HepG2 (cell line): ENCODE measurements at regions not wholly inside any gene's neighbourhood (a gene's known extent, or its start where the extent isn't known, plus 50 kb on each side); places are given as distances from the start of the nearest gene placed in this dataset.

Experiments
- CREB1 ChIP-seq, 2 experiments: fragments of 450-650 bp in 1 of 2; IDR thresholded peaks; 2 replicates each; pipeline ENCODE4 v1.6.1; 2016 to 2017; ENCODE audit warnings: control low read depth in 1 of 2, mild to moderate bottlenecking in 1 of 2, missing compliant biosample characterization in 1 of 2, missing genetic modification characterization in 1 of 2
- FLYWCH1 ChIP-seq: sonication (generic); formaldehyde crosslinking; IDR thresholded peaks from 2 replicates; pipeline ENCODE4 v1.8.1; 2023; ENCODE audit warnings: mild to moderate bottlenecking, missing genetic modification reagents
- FOXA1 ChIP-seq, 2 experiments: fragments of 450-650 bp in 1 of 2; sonication (generic) in 1 of 2; formaldehyde crosslinking in 1 of 2; IDR thresholded peaks; 2 replicates each; pipeline versions ENCODE4 v1.4.0 to v1.6.1; 2016 to 2020; ENCODE audit warnings: missing genetic modification reagents in 1 of 2
- GLI4 ChIP-seq: sonication (generic); formaldehyde crosslinking; IDR thresholded peaks from 2 replicates; pipeline ENCODE4 v1.5.1; 2020; ENCODE audit warnings: missing genetic modification reagents, mild to moderate bottlenecking, moderate library complexity, borderline replicate concordance
- HOXD1 ChIP-seq: sonication (generic); formaldehyde crosslinking; IDR thresholded peaks from 2 replicates; pipeline ENCODE4 v1.5.0; 2020; ENCODE audit warnings: missing genetic modification reagents
- MYC ChIP-seq: sonication (generic); formaldehyde crosslinking; IDR thresholded peaks from 2 replicates; pipeline ENCODE4 v1.9.0; 2021; ENCODE audit warnings: missing genetic modification reagents, borderline replicate concordance
- PHF8 ChIP-seq: sonication (generic); formaldehyde crosslinking; IDR thresholded peaks from 2 replicates; pipeline ENCODE4 v1.5.0; 2020; ENCODE audit warnings: missing genetic modification reagents
- POLR2G ChIP-seq: fragments of 200-400 bp; formaldehyde crosslinking; IDR thresholded peaks from 2 replicates; pipeline ENCODE4 v1.6.1; 2018; ENCODE audit warnings: mild to moderate bottlenecking, low read depth, low read length, moderate library complexity
- RFX5 ChIP-seq: IDR thresholded peaks from 2 replicates; pipeline ENCODE4 v1.6.1; 2011; ENCODE audit warnings: low read depth, low read length, improper control_type of control experiment
- SMARCE1 ChIP-seq: fragments of 450-650 bp; IDR thresholded peaks from 2 replicates; pipeline ENCODE4 v1.6.1; 2017; ENCODE audit warnings: borderline replicate concordance
- ZNF317 ChIP-seq: sonication (generic); formaldehyde crosslinking; IDR thresholded peaks from 2 replicates; pipeline ENCODE4 v1.5.0; 2020; ENCODE audit warnings: mild to moderate bottlenecking, missing genetic modification reagents
- ZNF598 ChIP-seq: sonication (generic); formaldehyde crosslinking; IDR thresholded peaks from 2 replicates; pipeline ENCODE4 v1.5.1; 2020; ENCODE audit warnings: mild to moderate bottlenecking, missing genetic modification reagents, borderline replicate concordance
- ZNF850 ChIP-seq: sonication (generic); formaldehyde crosslinking; conservative IDR thresholded peaks from 2 replicates; pipeline ENCODE4 v1.9.0; 2021; ENCODE audit warnings: mild to moderate bottlenecking, missing genetic modification reagents
- TF ChIP-seq, protein P1 (sequence below), 2 experiments: sonication (generic) in 1 of 2; formaldehyde crosslinking in 1 of 2; IDR thresholded peaks; 2 replicates each; pipeline versions ENCODE4 v1.4.0 to v1.6.1; 2018 to 2020; ENCODE audit warnings: missing genetic modification reagents in 2 of 2, borderline replicate concordance in 1 of 2, low read depth in 1 of 2, mild to moderate bottlenecking in 1 of 2, missing biosample characterization in 1 of 2
- TF ChIP-seq, protein P2 (sequence below): IDR thresholded peaks from 2 replicates; pipeline ENCODE4 v1.6.1; 2016; ENCODE audit warnings: missing compliant biosample characterization, missing genetic modification reagents, borderline replicate concordance
- TF ChIP-seq, protein P3 (sequence below): sonication (generic); formaldehyde crosslinking; IDR thresholded peaks from 2 replicates; pipeline ENCODE4 v1.5.1; 2020; ENCODE audit warnings: mild to moderate bottlenecking, missing genetic modification reagents, borderline replicate concordance

DNA sequence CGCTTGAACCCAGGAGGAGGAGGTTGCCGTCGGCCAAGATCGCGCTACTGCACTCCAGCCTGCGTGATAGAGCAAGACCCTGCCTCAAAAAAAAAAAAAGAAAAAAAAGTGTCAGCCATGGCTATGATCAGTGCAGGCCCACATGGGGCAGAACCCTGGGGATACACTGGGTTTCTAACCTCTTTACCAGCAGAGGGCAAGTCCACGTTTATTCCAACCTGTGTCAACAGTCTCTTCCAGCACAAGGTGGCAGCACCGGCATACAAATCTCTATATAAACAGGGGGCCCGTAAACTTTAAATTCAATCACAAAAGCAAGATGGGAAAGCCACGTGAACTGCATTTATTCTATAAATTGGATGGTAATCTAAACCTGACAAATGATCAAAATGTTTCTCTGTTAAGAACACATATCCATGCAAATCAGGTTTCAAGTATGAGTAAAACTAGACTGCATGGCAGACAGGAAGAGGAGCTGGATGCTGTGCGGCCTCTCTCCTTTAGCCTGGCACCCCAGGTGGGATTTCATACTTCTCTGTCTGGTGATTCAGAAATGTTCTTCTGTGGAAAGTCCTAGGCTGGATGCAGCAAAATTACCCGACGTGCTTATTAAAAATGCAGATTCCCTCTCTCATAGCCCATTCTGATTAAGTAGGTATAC lies 60.0 kb upstream of the STEAP1B start (continued):
- TF ChIP-seq, protein P1, sequence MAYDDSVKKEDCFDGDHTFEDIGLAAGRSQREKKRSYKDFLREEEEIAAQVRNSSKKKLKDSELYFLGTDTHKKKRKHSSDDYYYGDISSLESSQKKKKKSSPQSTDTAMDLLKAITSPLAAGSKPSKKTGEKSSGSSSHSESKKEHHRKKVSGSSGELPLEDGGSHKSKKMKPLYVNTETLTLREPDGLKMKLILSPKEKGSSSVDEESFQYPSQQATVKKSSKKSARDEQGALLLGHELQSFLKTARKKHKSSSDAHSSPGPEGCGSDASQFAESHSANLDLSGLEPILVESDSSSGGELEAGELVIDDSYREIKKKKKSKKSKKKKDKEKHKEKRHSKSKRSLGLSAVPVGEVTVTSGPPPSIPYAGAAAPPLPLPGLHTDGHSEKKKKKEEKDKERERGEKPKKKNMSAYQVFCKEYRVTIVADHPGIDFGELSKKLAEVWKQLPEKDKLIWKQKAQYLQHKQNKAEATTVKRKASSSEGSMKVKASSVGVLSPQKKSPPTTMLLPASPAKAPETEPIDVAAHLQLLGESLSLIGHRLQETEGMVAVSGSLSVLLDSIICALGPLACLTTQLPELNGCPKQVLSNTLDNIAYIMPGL (CRISPR knock-in tag; IDR thresholded peaks at IDR 0.05; ENCODE audit: borderline replicate concordance in 1 of 2, low read depth in 1 of 2) = 0 out of 4 replicates have a peak, but pooled peaks of 1 of the 2 experiments have one; percentile 20
- no peak for TF ChIP-seq HOXD1
- TF ChIP-seq ZNF850 = no peak
- no peak for TF ChIP-seq GLI4
- no peak for TF ChIP-seq RFX5
- no peak for TF ChIP-seq PHF8 (CRISPR knock-in tag)
- TF ChIP-seq ZNF598 (CRISPR knock-in tag) = no peak
- TF ChIP-seq MYC = no peak
- no peak for TF ChIP-seq FLYWCH1 (CRISPR knock-in tag)
- no peak for TF ChIP-seq FOXA1 (IDR thresholded peaks at IDR 0.05)
- TF ChIP-seq FOXA1 (CRISPR knock-in tag; IDR thresholded peaks at IDR 0.05) = peak; percentile 77
- no peak for TF ChIP-seq CREB1 (IDR thresholded peaks at IDR 0.05)
- TF ChIP-seq CREB1 (CRISPR knock-in tag; IDR thresholded peaks at IDR 0.05) = no peak
- TF ChIP-seq, protein P2, sequence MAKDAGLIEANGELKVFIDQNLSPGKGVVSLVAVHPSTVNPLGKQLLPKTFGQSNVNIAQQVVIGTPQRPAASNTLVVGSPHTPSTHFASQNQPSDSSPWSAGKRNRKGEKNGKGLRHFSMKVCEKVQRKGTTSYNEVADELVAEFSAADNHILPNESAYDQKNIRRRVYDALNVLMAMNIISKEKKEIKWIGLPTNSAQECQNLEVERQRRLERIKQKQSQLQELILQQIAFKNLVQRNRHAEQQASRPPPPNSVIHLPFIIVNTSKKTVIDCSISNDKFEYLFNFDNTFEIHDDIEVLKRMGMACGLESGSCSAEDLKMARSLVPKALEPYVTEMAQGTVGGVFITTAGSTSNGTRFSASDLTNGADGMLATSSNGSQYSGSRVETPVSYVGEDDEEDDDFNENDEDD (CRISPR knock-in tag) = no peak
- TF ChIP-seq, protein P3, sequence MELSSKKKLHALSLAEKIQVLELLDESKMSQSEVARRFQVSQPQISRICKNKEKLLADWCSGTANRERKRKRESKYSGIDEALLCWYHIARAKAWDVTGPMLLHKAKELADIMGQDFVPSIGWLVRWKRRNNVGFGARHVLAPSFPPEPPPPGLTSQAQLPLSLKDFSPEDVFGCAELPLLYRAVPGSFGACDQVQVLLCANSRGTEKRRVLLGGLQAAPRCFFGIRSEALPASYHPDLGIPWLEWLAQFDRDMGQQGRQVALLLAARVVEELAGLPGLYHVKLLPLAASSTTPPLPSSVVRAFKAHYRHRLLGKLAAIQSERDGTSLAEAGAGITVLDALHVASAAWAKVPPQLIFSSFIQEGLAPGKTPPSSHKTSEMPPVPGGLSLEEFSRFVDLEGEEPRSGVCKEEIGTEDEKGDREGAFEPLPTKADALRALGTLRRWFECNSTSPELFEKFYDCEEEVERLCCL (CRISPR knock-in tag) = no peak
- TF ChIP-seq ZNF317 (CRISPR knock-in tag) = no peak
- no peak for TF ChIP-seq SMARCE1
- no peak for TF ChIP-seq POLR2G
